Stimulated activated CD8-positive, alpha-beta memory T cell treated with anti-CD3 and anti-CD28 coated beads, Interleukin-15, amount 100 ng/mL, for 48 hours (primary cell): ENCODE measurements at regions not wholly inside any gene's neighbourhood (a gene's known extent, or its start where the extent isn't known, plus 50 kb on each side); places are given as distances from the start of the nearest gene placed in this dataset.

Experiments
- DNase-seq, 2 donors: peaks; one replicate each; pipeline ENCODE4 v3.0.0-alpha.2; 2020; ENCODE audit warnings: low read depth in 2 of 2

GRCh38 chr11:116078101-116078591 lies 573.9 kb upstream of the CADM1 start:
- DNase-seq: no peak

DNA sequence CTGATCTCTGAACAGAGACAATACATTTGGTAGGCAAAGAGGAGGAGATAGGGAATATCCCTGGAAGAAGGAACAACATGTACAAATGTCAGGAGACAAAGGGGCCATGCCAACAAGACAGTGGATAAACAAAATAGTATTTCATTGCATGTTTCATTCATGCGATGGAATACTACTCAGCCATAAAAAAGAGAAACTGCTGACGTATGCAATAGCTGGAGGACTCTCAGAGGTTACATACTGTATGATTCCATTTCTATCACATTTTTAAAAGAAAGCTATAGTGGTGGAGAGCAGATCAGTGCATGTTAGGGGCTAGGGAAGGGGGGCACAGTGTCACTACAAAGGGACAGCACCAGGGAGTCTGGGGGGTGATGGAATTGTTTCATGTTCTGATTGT lies 572.9 kb upstream of the CADM1 start:
- no peak for DNase-seq

DNA sequence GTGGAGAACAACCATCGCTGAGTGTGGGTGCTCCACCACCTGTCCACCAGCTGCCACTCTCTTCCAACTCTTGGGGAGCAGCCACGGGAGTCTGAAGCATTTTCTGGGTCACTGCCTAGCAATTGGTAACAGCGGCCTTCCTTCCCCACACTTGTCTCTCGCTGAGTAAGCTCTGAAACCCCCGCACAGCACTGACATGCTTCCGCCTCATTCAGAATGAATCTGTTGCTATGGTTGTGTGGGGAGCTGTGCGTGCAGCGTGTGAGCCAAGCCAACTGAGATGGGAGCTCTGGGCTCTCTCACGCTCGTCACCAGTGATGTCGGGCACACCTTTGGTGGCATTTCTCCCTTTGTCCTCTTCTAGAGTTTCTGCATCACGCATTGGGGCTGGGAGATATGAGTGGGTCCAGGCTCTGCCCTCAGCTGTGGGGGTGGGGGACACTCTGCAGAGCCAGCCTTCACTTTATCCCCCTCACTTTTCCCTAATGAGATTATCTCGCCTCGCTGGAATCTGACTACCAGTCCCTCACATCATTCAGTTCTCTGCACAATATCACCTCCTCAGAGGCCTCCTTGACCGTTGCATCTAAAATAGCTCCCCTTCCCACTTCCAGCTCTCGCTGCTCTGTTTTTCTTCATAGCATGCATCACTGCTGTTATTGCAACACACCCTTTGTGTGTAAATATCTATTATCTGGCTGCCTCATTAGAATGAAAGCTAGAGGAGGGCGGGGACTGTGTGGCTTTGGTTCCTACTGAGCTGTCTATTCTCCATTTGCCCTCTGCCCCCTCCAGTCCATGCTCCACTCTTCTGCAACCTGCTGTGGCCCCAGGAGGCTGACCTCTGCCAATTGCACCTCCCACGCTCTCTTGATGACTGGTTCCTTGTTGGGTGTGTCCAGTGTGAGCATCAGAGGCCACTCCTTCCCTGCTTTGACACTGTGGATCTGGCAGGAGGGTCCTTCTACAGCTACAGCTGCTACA lies 569.9 kb upstream of the CADM1 start:
- no peak for DNase-seq

DNA sequence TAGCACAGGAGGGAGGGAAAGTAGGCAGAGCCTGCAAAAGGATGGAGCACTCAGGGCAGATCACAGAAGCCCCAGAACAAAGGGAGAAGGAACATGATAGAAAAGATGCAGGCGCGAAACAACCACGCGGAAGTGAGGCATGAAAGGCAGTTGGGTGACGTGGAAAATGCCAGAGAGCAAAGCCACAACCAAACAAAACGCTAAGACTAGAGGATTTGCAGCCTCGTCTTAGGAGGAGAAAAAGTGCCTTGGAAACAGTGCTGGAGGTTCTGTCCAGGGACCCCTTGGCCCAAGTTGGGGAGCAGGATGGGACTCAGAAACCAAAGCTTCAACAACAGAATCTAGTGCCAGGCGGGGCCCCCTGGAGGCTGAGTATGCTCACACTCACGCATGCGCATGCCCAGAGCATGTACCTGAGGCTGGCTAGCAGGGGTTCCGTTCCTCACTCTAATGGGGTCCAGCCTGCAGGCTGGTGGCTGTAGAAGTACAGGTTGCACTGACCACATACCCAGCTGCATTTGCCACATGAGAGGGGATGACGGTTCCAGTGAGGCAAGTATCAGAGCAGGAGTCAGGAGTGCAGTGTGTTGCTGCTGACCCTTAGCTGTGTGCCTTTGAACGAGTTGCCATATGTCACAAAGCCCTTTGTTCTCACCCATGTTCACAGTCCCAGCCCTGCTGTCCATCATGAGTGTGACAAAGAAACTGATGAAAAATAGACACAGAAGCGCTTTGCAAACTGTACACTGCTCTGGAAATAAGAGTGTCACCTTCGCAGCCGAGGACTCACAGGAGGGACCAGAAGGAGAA lies 568.6 kb upstream of the CADM1 start:
- no peak for DNase-seq

DNA sequence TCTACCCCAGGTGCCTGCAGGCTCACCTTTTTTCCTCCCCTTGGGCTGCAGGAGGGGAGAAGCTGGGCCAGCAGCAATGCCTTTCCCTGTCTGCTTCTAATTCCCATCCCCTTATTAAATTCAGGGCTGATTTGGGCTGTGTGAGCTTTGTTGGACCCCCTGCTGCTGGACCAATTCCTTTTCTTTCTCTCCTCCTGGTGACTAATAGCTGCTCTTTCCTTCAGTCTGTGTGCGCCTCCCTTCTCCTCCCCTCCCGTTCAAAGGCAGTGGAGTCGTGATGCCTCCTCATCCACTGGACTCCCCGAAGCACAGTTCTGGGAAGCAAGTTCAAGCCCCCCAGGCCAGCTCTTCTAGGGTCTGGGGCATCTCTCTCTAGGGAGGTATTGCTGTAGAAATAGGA lies 567.9 kb upstream of the CADM1 start:
- DNase-seq: no peak

- no peak for DNase-seq
Observed at GRCh38 chr11:116071241-116071640, 567.0 kb upstream of the CADM1 start.

DNA sequence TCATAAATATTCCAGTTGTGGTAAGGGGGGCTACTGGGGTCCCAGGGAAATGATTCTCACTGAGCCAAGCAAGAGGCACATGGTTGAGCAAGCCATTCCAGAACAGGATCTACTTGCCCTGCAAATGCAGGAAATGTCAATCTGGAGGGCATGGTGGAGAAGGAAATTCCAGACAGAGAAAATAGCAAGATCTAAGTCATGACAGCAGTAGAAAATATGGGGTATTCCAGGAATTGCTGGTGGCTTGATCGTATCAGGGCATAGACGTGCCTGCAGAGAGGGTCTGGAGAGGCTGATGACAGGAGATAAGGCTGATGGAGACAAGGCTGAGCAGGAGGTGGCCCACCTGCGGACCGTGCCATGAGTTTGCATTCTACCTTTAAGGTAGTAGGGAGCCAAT lies 566.3 kb upstream of the CADM1 start:
- no peak for DNase-seq

GRCh38 chr11:116066777-116067176 lies 562.6 kb upstream of the CADM1 start:
- no peak for DNase-seq

DNA sequence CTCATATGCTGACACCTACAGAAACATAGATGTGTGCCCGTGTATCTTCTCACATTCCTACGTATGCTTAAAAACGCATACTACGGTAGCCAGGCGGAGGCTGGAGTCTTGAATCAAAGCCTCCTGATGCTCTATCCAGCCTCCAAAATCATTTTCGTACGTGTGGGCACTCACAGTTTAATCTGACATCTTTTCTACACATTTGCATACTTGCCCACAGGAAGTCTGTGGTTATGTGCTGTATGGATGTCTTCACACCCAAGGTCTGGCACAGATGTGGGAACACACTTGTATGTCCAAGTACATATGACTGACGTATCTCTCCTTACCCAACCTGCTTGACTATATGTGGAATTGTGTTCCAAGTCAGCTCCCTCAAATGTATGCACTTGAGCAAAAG lies 561.8 kb upstream of the CADM1 start:
- DNase-seq: no peak

DNA sequence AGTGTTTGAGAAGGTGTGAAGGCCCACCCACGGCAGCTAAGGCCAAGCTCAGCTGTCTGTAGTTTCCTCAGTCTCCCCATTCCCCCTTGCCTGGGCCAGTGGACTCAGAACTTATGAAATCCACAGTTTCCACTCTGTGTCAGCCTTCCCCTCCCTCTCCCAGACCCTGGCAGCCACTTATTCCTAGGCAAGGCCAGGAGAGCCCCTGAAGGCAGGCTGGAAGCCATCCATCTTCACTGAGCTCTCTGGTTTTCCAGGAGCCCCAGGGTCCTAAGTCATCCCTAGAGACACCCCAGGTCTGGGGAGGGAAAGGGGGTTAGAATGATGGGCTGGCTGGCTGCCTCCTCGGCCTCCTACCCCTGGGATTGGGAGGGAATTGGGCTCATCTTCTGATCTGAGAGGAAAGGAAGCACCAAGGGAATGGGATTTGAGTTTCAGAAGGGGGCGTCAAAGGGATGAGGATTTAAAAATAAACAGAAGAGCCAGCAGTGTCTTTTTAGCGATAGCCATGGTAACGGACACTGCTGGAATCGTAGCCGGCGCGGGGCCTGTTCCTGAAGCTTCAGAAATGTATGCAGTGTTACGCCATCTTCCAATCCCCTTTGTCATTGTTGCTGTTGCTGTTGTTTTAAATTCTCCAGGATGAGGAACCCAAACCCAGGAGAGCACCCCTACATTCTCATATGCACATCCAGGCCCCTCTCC lies 561.1 kb upstream of the CADM1 start:
- DNase-seq: no peak

- no peak for DNase-seq
Observed at GRCh38 chr11:116062490-116063171, 558.4 kb upstream of the CADM1 start.

- no peak for DNase-seq
Observed at GRCh38 chr11:116062129-116062489, 557.9 kb upstream of the CADM1 start.

GRCh38 chr11:116061322-116061721 lies 557.1 kb upstream of the CADM1 start:
- DNase-seq: no peak

- no peak for DNase-seq
Observed at GRCh38 chr11:116059919-116060318, 555.7 kb upstream of the CADM1 start.

GRCh38 chr11:116057000-116057399 lies 552.8 kb upstream of the CADM1 start:
- DNase-seq: no peak

DNA sequence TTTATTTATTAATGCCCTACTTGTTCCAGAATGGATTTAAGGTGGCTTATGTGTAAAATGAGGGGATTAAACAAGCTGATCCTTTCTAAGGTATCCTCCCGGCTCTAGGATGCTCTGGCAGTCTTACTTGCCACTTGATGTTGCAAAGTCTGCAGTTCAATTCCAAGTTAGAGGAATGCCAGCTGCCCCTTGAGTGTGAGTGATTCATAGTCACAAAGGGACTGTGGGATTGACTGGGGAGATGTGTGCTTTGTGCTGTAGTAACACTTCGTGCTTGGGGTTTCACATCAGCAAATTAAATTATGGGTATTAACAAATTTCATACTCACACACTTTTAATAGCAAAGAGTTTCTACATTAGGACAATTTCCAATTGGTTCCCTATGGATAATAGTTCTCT lies 550.8 kb upstream of the CADM1 start:
- DNase-seq: no peak

DNA sequence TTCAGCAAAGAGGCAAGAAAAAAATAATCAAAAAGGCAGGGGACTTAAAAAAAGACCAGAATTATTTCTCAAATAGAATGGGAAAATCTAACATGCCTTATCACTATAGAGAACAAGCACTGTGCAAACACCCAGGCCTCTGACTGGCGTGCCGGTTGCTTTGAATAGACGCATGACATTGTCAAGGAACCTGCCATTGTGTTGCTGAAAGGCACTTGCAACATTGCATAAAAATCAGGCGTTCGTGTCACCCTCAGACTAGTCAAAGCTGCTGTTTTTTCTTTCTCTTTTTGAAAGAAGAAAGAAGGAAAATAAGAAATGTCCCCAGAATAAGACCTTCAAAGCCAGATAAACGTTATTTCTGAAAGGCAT lies 549.3 kb upstream of the CADM1 start:
- DNase-seq: no peak

- DNase-seq: no peak
Observed at GRCh38 chr11:116052603-116053547, 548.7 kb upstream of the CADM1 start.

- DNase-seq: no peak
Observed at GRCh38 chr11:116051494-116051893, 547.3 kb upstream of the CADM1 start.

GRCh38 chr11:116049383-116049782 lies 545.2 kb upstream of the CADM1 start:
- DNase-seq: no peak
